ENCODE measurements at regions not wholly inside any gene's neighbourhood (a gene's known extent, or its start where the extent isn't known, plus 50 kb on each side); places are given as distances from the start of the nearest gene placed in this dataset.

GRCh38 chrX:9258421-9259104 lies 206.3 kb upstream of the TBL1X start:
- TF ChIP-seq CTCF (conservative IDR thresholded peaks at IDR 0.05; ENCODE audit: low read depth, low read length): no peak
- no peak for TF ChIP-seq EZH2 (IDR thresholded peaks at IDR 0.05; ENCODE audit: low read length, unreplicated experiment)

Data from PC-3 (cell line).